HG03025 (cell line): ENCODE measurements at regions not wholly inside any gene's neighbourhood (a gene's known extent, or its start where the extent isn't known, plus 50 kb on each side); places are given as distances from the start of the nearest gene placed in this dataset.

Experiments used
- ATAC-seq: cut with Tn5 transposase; IDR thresholded peaks from one replicate; pipeline ENCODE4 v1.9.1; 2021; ENCODE audit warnings: mild to moderate bottlenecking, moderate library complexity; ENCODE audit not compliant: unreplicated experiment, low FRiP score

- no peak for ATAC-seq
Measured at GRCh38 chr12:84745127-84745526, 167.5 kb downstream of the SLC6A15 start.

GRCh38 chr12:84741692-84742091 lies 170.9 kb downstream of the SLC6A15 start:
- no peak for ATAC-seq

- no peak for ATAC-seq
Measured at GRCh38 chr12:84741031-84741430, 171.6 kb downstream of the SLC6A15 start.

- no peak for ATAC-seq
Measured at GRCh38 chr12:84740602-84741001, 172.0 kb downstream of the SLC6A15 start.

- no peak for ATAC-seq
Measured at GRCh38 chr12:84738481-84738972, 174.1 kb downstream of the SLC6A15 start.

- ATAC-seq, result no peak
Measured at GRCh38 chr12:84732828-84733340, 179.7 kb downstream of the SLC6A15 start.

GRCh38 chr12:84730561-84731162 lies 181.9 kb downstream of the SLC6A15 start:
- ATAC-seq, result no peak

GRCh38 chr12:84727961-84728360 lies 184.6 kb downstream of the SLC6A15 start:
- ATAC-seq, result no peak

- no peak for ATAC-seq
Measured at GRCh38 chr12:84726780-84727179, 185.8 kb downstream of the SLC6A15 start.

- ATAC-seq, result no peak
Measured at GRCh38 chr12:84723988-84724387, 188.6 kb downstream of the SLC6A15 start.

- ATAC-seq, result no peak
Measured at GRCh38 chr12:84719997-84720396, 192.6 kb downstream of the SLC6A15 start.

- no peak for ATAC-seq
Measured at GRCh38 chr12:84718906-84719305, 193.7 kb downstream of the SLC6A15 start.

- no peak for ATAC-seq
Measured at GRCh38 chr12:84712747-84713146, 199.9 kb downstream of the SLC6A15 start.

GRCh38 chr12:84706374-84706773 lies 206.2 kb downstream of the SLC6A15 start:
- no peak for ATAC-seq

- ATAC-seq, result no peak
Measured at GRCh38 chr12:84704856-84705255, 207.7 kb downstream of the SLC6A15 start.

- ATAC-seq, result no peak
Measured at GRCh38 chr12:84702001-84702400, 210.6 kb downstream of the SLC6A15 start.

GRCh38 chr12:84701041-84701440 lies 211.6 kb downstream of the SLC6A15 start:
- no peak for ATAC-seq

- ATAC-seq, result no peak
Measured at GRCh38 chr12:84698576-84699333, 213.8 kb downstream of the SLC6A15 start.

- ATAC-seq, result no peak
Measured at GRCh38 chr12:84696908-84697540, 215.6 kb downstream of the SLC6A15 start.

GRCh38 chr12:84696281-84696680 lies 216.3 kb downstream of the SLC6A15 start:
- no peak for ATAC-seq

- no peak for ATAC-seq
Measured at GRCh38 chr12:84694116-84694515, 218.5 kb downstream of the SLC6A15 start.
